Astrocyte of the spinal cord (primary cell): ENCODE measurements at regions not wholly inside any gene's neighbourhood (a gene's known extent, or its start where the extent isn't known, plus 50 kb on each side); places are given as distances from the start of the nearest gene placed in this dataset.

Experiments
- DNase-seq: peaks from one replicate; pipeline ENCODE4 v3.0.0; 2011; ENCODE audit warnings: low read depth, low spot score
- H3K4me3 ChIP-seq: 2 replicates; pipeline ENCODE4 v1.5.1; 2011; ENCODE audit warnings: low read depth, mild to moderate bottlenecking, low read length, moderate library complexity
- in situ Hi-C: cut with HindIII; loops from 2 replicates; pipeline ENCODE4 v1.10.0; 2017; ENCODE audit warnings: low sequenced_read_pairs
- TF ChIP-seq, protein P1 (sequence below): IDR thresholded peaks from 2 replicates; pipeline ENCODE4 v1.5.1; 2012; ENCODE audit warnings: low read depth, mild to moderate bottlenecking, low read length, inconsistent platforms

GRCh38 chr2:145025382-145025781, 505.5 kb upstream of the ZEB2 start:
- TF ChIP-seq, protein P1, sequence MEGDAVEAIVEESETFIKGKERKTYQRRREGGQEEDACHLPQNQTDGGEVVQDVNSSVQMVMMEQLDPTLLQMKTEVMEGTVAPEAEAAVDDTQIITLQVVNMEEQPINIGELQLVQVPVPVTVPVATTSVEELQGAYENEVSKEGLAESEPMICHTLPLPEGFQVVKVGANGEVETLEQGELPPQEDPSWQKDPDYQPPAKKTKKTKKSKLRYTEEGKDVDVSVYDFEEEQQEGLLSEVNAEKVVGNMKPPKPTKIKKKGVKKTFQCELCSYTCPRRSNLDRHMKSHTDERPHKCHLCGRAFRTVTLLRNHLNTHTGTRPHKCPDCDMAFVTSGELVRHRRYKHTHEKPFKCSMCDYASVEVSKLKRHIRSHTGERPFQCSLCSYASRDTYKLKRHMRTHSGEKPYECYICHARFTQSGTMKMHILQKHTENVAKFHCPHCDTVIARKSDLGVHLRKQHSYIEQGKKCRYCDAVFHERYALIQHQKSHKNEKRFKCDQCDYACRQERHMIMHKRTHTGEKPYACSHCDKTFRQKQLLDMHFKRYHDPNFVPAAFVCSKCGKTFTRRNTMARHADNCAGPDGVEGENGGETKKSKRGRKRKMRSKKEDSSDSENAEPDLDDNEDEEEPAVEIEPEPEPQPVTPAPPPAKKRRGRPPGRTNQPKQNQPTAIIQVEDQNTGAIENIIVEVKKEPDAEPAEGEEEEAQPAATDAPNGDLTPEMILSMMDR: no peak
- in situ Hi-C loops: no loop called here
- no peak for DNase-seq
- H3K4me3 ChIP-seq: no peak overlapping the region

- DNase-seq: no peak
- H3K4me3 ChIP-seq: no peak overlapping the region
- TF ChIP-seq, protein P1: no peak
- in situ Hi-C loops: no loop called here
Measured at GRCh38 chr2:145023334-145023934, 503.5 kb upstream of the ZEB2 start.

DNA sequence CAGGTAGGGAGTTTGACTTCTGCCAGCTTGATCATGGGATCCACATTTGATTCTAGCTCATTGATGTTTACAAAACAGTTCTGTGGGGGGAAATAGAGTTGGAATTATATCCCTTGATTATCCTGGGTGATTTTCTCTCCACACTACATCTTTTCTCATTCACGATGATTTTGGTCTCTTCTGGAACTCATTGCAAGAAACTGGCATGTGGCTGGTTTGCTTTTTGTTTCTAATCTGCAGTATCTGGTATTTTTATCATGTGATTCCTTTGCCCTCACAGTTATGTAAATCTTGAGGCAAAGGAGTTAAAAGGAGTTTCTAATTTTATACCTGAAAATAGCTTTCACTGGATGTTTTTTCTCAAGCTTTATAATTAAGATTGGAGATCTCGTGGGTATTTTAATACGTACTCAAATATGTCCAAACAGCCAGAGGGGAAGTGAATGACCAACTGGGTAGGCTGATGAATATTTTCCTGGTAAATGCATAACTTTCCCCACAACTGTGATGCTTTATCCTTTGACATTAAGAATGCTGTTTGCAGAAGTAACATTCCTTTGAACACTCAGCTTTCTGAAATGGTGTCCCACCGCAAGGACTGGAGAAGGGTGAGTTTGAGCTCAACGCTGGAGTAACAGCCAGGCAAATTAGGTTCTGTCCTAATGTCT, 502.9 kb upstream of the ZEB2 start:
- H3K4me3 ChIP-seq: no peak overlapping the region
- DNase-seq: peak; percentile 84
- TF ChIP-seq, protein P1: no peak
- in situ Hi-C loops: no loop called here

DNA sequence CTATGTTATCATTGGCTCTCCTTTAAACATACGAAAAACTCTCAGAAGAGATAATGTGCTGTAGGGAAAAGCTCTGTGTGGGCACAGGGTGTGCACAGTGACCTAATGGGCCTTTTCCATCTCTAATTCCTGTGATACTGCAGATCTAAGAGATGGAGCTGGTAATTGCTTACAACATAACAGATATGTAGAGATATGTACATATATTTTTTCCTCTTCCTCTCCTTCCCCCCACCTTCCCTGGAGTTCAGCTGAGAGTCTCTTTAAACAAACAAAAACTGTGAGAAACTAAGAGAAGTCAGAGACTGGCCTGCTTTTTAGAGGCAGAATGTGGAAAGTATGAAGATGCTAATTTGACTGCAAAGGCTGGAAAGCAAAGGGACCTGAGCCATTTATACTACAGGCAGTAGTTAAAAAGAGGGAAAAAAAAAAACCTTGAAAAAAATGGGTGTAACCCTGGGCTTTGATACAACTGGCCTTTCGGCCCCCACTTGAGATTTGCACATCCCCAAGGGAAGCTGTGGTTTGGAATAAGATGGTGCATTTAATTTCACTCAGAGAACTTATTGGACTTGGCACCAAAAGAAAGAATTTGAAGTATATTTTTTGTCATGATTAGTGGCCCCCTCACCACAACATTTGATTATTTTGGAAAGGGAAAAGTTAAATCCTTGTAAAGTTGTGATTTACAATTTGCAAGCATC, 502.2 kb upstream of the ZEB2 start:
- in situ Hi-C loops: no loop called here
- H3K4me3 ChIP-seq: no peak overlapping the region
- TF ChIP-seq, protein P1: no peak
- DNase-seq: peak; percentile 66

DNA sequence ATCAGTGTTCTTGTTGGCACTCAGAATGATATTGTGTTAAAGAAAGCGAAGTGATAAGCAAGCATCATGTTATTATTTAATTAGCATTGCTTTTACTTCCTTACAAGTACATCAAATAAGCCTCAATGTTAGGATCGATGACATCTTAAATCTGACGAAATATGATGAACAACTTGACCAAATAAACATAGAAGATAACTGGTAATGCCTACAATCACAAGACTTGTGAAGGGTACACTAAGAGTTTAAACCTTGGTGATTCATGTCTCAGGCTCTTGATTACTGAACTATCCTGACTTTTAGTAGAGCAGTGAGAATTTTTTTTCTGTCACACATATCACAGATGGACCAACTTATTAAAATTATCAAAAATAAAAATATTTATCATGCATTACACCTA, 500.8 kb upstream of the ZEB2 start:
- H3K4me3 ChIP-seq: no peak overlapping the region
- TF ChIP-seq, protein P1: no peak
- no peak for DNase-seq
- in situ Hi-C loops: no loop called here

DNA sequence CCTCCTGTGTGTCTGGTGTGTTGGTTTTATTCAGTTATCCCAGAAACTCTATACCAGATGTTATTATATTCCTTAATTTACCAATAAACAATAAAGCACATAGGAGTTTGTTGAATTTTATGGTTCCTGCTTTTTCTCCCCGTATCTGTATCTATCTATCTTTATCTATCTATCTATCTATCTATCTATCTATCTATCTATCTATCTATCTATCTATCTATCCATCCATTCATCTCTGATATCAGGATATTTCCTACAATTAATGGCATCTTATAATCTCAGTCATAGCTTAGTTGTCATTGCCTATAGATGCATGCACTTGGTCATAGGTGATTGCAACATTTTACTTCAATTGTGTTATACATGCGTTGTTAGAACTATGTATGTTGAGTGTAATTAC, 500.2 kb upstream of the ZEB2 start:
- DNase-seq: no peak
- TF ChIP-seq, protein P1: no peak
- in situ Hi-C loops: no loop called here
- no peak overlapping the region for H3K4me3 ChIP-seq
